Loucy (cell line): ENCODE measurements at regions not wholly inside any gene's neighbourhood (a gene's known extent, or its start where the extent isn't known, plus 50 kb on each side); places are given as distances from the start of the nearest gene placed in this dataset.

Experiments used
- CTCF ChIP-seq: fragments of 200-600 bp; sonication (generic); conservative IDR thresholded peaks from 2 replicates; pipeline ENCODE4 v1.5.1; 2014; ENCODE audit warnings: mild to moderate bottlenecking, antibody characterized with exemption, low read length
- EZH2phosphoT487 ChIP-seq: fragments of 200-600 bp; IDR thresholded peaks from 2 replicates; pipeline ENCODE4 v1.6.1; 2018; ENCODE audit warnings: antibody characterized with exemption, mild to moderate bottlenecking, moderate library complexity, borderline replicate concordance

GRCh38 chr16:72424757-72425156 is 252.8 kb upstream of the PMFBP1 start:
- TF ChIP-seq CTCF (no peak), EZH2phosphoT487 (no peak)
